Activated CD4-positive, alpha-beta T cell treated with anti-CD3 and anti-CD28 coated beads, Interleukin-2, amount 50 U/mL, for 24 hours (primary cell): ENCODE measurements at regions not wholly inside any gene's neighbourhood (a gene's known extent, or its start where the extent isn't known, plus 50 kb on each side); places are given as distances from the start of the nearest gene placed in this dataset.

Experiments used
- DNase-seq, 2 donors: peaks; one replicate each; pipeline ENCODE4 v3.0.0-alpha.2; 2020; ENCODE audit warnings: low read depth in 1 of 2, low spot score in 1 of 2

GRCh38 chr12:87930033-87930432, 99.2 kb downstream of the C12orf50 start:
- no peak for DNase-seq

- no peak for DNase-seq
Observed at GRCh38 chr12:87929346-87929745, 99.9 kb downstream of the C12orf50 start.

GRCh38 chr12:87928031-87928430, 101.2 kb downstream of the C12orf50 start:
- DNase-seq: no peak

- DNase-seq: no peak
Observed at GRCh38 chr12:87925021-87925420, 104.2 kb downstream of the C12orf50 start.

- no peak for DNase-seq
Observed at GRCh38 chr12:87924149-87924548, 105.1 kb downstream of the C12orf50 start.

- no peak for DNase-seq
Observed at GRCh38 chr12:87923361-87923760, 105.8 kb downstream of the C12orf50 start.

- DNase-seq: no peak
Observed at GRCh38 chr12:87922736-87923135, 106.5 kb downstream of the C12orf50 start.

- DNase-seq: no peak
Observed at GRCh38 chr12:87921621-87922020, 107.6 kb downstream of the C12orf50 start.

- no peak for DNase-seq
Observed at GRCh38 chr12:87920139-87920538, 109.1 kb downstream of the C12orf50 start.

- no peak for DNase-seq
Observed at GRCh38 chr12:87901457-87901856, 127.7 kb downstream of the C12orf50 start.

- DNase-seq: no peak
Observed at GRCh38 chr12:87897662-87898061, 131.5 kb downstream of the C12orf50 start.

- no peak for DNase-seq
Observed at GRCh38 chr12:87883806-87884205, 145.4 kb downstream of the C12orf50 start.

- DNase-seq: no peak
Observed at GRCh38 chr12:87879141-87879540, 150.1 kb downstream of the C12orf50 start.

GRCh38 chr12:87870493-87871460, 158.4 kb downstream of the C12orf50 start:
- DNase-seq: no peak

- DNase-seq: no peak
Observed at GRCh38 chr12:87870061-87870460, 159.1 kb downstream of the C12orf50 start.

- no peak for DNase-seq
Observed at GRCh38 chr12:87866578-87867292, 162.5 kb downstream of the C12orf50 start.

GRCh38 chr12:87861791-87862190, 167.4 kb downstream of the C12orf50 start:
- DNase-seq: no peak

GRCh38 chr12:87853448-87854003, 175.7 kb downstream of the C12orf50 start:
- DNase-seq: no peak

- no peak for DNase-seq
Observed at GRCh38 chr12:87849074-87849473, 180.1 kb downstream of the C12orf50 start.

GRCh38 chr12:87848248-87848868, 180.8 kb downstream of the C12orf50 start:
- peak in 1 of 2 donors; percentile 17 for DNase-seq

- no peak for DNase-seq
Observed at GRCh38 chr12:87847147-87847546, 182.1 kb downstream of the C12orf50 start.
